Uterus (tissue), 3 donors: ENCODE measurements at regions not wholly inside any gene's neighbourhood (a gene's known extent, or its start where the extent isn't known, plus 50 kb on each side); places are given as distances from the start of the nearest gene placed in this dataset.

ENCODE experiments used
- DNase-seq, 2 donors: peaks; one replicate each; pipeline ENCODE4 v3.0.0-alpha.2; 2019 to 2020
- H3K27ac ChIP-seq, 2 donors: fragments of 200-600 bp; sonication (generic); 1 replicate in 1 of 2; 2 replicates in 1 of 2; pipeline ENCODE4 v1.5.1; 2016 to 2018
- H3K27me3 ChIP-seq, 2 donors: fragments of 200-600 bp; sonication (generic); one replicate each; pipeline ENCODE4 v1.5.1; 2018 to 2019; ENCODE audit warnings: control low read depth in 1 of 2
- H3K36me3 ChIP-seq, 2 donors: fragments of 200-600 bp; sonication (generic); one replicate each; pipeline ENCODE4 v1.5.1; 2019; ENCODE audit warnings: control low read depth in 1 of 2
- H3K4me1 ChIP-seq, 2 donors: fragments of 200-600 bp; sonication (generic); one replicate each; pipeline ENCODE4 v1.5.1; 2018 to 2019; ENCODE audit warnings: control low read depth in 1 of 2
- H3K4me3 ChIP-seq, 2 donors: fragments of 200-600 bp; sonication (generic); 1 replicate in 1 of 2; 2 replicates in 1 of 2; pipeline ENCODE4 v1.5.1; 2018 to 2019; ENCODE audit warnings: mild to moderate bottlenecking in 1 of 2
- H3K9me3 ChIP-seq, 2 donors: fragments of 200-600 bp; sonication (generic); one replicate each; pipeline ENCODE4 v1.5.1; 2019; ENCODE audit warnings: control low read depth in 1 of 2
- CTCF ChIP-seq, 4 experiments: fragments of 200-600 bp in 2 of 4; fragments of 450-650 bp in 2 of 4; sonication (generic) in 2 of 4; IDR thresholded peaks; one replicate each; pipeline ENCODE4 v1.5.1; 2016 to 2019; ENCODE audit warnings: antibody characterized with exemption in 4 of 4, mild to moderate bottlenecking in 2 of 4, moderate library complexity in 1 of 4
- POLR2A ChIP-seq, 2 donors: fragments of 450-650 bp; IDR thresholded peaks; one replicate each; pipeline ENCODE4 v1.6.1; 2016; ENCODE audit warnings: antibody characterized with exemption in 2 of 2, mild to moderate bottlenecking in 1 of 2, moderate library complexity in 1 of 2
- intact Hi-C: fragments of 100-400 bp; cut with DNase I; formaldehyde crosslinking; loops from one replicate; pipeline ENCODE4 v1.15.1; 2023; ENCODE audit warnings: low total_unique reads
- donor health status: DM: yes; HTN: yes; CAD: no.

DNA sequence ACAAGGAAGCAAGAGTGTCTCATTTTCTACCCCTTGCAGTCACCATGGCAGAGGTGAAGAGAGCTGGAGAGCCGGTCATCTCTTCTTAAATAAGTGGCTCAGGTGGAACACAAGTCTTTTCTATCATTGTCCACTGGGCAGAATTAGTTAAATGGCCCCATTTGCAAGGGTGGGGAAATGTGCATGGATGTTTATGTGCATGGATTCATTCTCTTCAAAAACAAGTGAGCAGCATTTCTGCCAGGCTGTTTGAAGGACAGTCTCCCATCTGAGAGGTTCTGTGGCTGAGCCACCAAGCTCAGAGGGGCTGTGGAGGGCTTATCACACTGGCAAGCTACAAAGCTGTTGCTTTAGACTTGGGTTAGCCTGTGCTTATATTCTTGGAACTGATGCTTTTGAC, 370.3 kb upstream of the MTPN start:
- Histone ChIP-seq H3K4me1 (no peaks in the 10 kb centered on the region), H3K27ac (no peak overlapping the region), H3K4me3 (no peak overlapping the region), H3K9me3 (no peaks in the 10 kb centered on the region), H3K27me3 (no peaks in the 10 kb centered on the region), H3K36me3 (no peaks in the 10 kb centered on the region)
- intact Hi-C loops: no loop called here
- no peak for DNase-seq
- TF ChIP-seq POLR2A (IDR thresholded peaks at IDR 0.05) (no peak), CTCF (IDR thresholded peaks at IDR 0.05) (no peak)

GRCh38 chr7:136342251-136342650, 365.1 kb upstream of the MTPN start:
- H3K9me3 ChIP-seq: no peaks in the 10 kb centered on the region
- intact Hi-C loops: no loop called here
- DNase-seq: no peak
- no peak overlapping the region for H3K27ac ChIP-seq
- no peak for TF ChIP-seq CTCF (IDR thresholded peaks at IDR 0.05)
- no peak for TF ChIP-seq POLR2A (IDR thresholded peaks at IDR 0.05)
- no peaks in the 10 kb centered on the region for H3K36me3 ChIP-seq
- no peaks in the 10 kb centered on the region for H3K27me3 ChIP-seq
- no peaks in the 10 kb centered on the region for H3K4me1 ChIP-seq
- H3K4me3 ChIP-seq: no peak overlapping the region

GRCh38 chr7:136339464-136339863, 362.3 kb upstream of the MTPN start:
- no peak for DNase-seq
- Histone ChIP-seq H3K36me3 (no peaks in the 10 kb centered on the region), H3K9me3 (no peaks in the 10 kb centered on the region), H3K27me3 (no peaks in the 10 kb centered on the region), H3K4me1 (no peaks in the 10 kb centered on the region), H3K4me3 (no peak overlapping the region), H3K27ac (no peak overlapping the region)
- no peak for TF ChIP-seq CTCF (IDR thresholded peaks at IDR 0.05)
- no peak for TF ChIP-seq POLR2A (IDR thresholded peaks at IDR 0.05)
- intact Hi-C loops: no loop called here

DNA sequence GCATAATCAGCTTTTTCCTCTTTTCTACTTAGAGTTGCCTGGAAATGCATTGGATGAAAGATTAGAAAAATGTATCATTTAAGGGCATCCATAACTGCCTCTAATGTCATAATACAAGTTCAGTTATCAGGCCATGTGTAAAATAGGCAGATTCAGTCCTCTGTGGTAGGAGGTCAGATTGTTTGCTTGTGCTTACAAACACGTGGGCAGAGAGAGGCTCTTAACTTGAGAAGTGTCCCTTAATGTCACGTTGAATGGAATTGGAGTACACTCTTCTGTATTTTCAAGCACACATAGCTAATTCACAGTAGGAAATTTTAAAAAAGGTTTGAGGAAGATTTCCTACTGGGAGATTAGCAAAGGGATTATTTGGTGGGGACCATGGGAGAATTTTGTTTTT, 359.8 kb upstream of the MTPN start:
- Histone ChIP-seq H3K4me3 (no peak overlapping the region), H3K27ac (no peak overlapping the region), H3K36me3 (no peaks in the 10 kb centered on the region), H3K27me3 (no peaks in the 10 kb centered on the region), H3K4me1 (no peaks in the 10 kb centered on the region), H3K9me3 (no peaks in the 10 kb centered on the region)
- DNase-seq: no peak
- no peak for TF ChIP-seq CTCF (IDR thresholded peaks at IDR 0.05)
- no peak for TF ChIP-seq POLR2A (IDR thresholded peaks at IDR 0.05)
- intact Hi-C loops: no loop called here

DNA sequence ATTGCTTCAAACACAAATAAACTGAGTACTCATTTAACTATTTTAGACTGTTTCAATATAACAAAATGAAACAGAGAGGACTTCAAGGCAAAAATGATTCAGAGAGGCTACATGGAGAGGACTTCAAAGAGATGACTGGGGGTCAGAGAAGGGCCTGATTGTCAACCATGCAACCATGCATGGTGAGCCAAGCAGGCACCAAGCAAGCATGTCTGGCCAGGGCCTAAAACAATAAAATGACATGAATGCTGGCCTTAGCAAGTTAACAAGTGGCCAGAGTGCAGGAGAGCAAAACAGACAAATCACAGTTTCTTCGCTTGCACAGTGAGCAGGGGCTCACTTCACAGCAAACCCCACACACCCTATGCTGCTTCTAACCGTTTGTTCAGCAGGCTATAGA, 356.5 kb upstream of the MTPN start:
- no peak overlapping the region for H3K4me3 ChIP-seq
- no peaks in the 10 kb centered on the region for H3K27me3 ChIP-seq
- TF ChIP-seq CTCF (IDR thresholded peaks at IDR 0.05): no peak
- no peak for TF ChIP-seq POLR2A (IDR thresholded peaks at IDR 0.05)
- H3K27ac ChIP-seq: no peak overlapping the region
- intact Hi-C loops: no loop called here
- no peaks in the 10 kb centered on the region for H3K4me1 ChIP-seq
- no peaks in the 10 kb centered on the region for H3K36me3 ChIP-seq
- no peaks in the 10 kb centered on the region for H3K9me3 ChIP-seq
- DNase-seq: no peak
